HepG2 (cell line): ENCODE measurements at regions not wholly inside any gene's neighbourhood (a gene's known extent, or its start where the extent isn't known, plus 50 kb on each side); places are given as distances from the start of the nearest gene placed in this dataset.

Experiments
- ATAC-seq: fragments of 200-7000 bp; cut with Tn5 transposase; 3 replicates; pipeline ENCODE4 v1.9.1; 2020; ENCODE audit warnings: mild to moderate bottlenecking, moderate library complexity
- BruUV-seq: library from RNA; stranded (reverse); fragments of 400-500 nt; replicated peaks from 2 replicates; lab custom pipeline; 2021; lab: Mats Ljungman, UMichigan
- CTCF ChIA-PET: fragments of 300-600 bp; formaldehyde crosslinking; extraction: SDS; loops from one replicate; lab custom pipeline; 2021; ENCODE audit warnings: low total read pairs, inconsistent platforms, low intra/inter-chr PET ratio; lab: Yijun Ruan, JAX
- POLR2A ChIA-PET: fragments of 350-600 bp; sonication (Branson Sonifier 250); formaldehyde crosslinking; loops from one replicate; lab custom pipeline; 2020; ENCODE audit warnings: antibody characterized with exemption, inconsistent platforms; lab: Yijun Ruan, JAX
- DNase-seq: peaks from one replicate; pipeline ENCODE4 v3.0.0-alpha.2; 2015; ENCODE audit warnings: low spot score
- FAIRE-seq: peaks from 3 replicates; lab custom pipeline; 2011; peaks lifted over from hg19 to GRCh38; lab: Jason Lieb, UNC
- H2AFZ ChIP-seq: one replicate; pipeline ENCODE4 v1.6.1; 2011; ENCODE audit warnings: low read length, inconsistent platforms
- H3K27ac ChIP-seq: fragments of 300-600 bp; 3 replicates; pipeline ENCODE4 v1.8.0; 2011; ENCODE audit warnings: mixed run types, mild to moderate bottlenecking, mixed read lengths, low read length, inconsistent platforms; ENCODE audit not compliant: insufficient read depth; ENCODE audit errors: extremely low read length
- H3K27me3 ChIP-seq, 2 experiments: fragments of 200-600 bp in 1 of 2; 2 replicates in 1 of 2; 3 replicates in 1 of 2; pipeline versions ENCODE4 v1.6.0 to v1.8.0; 2011; ENCODE audit warnings: low read length in 2 of 2, mild to moderate bottlenecking in 2 of 2, moderate library complexity in 2 of 2, inconsistent platforms in 1 of 2; ENCODE audit not compliant: insufficient read depth in 2 of 2, control insufficient read depth in 1 of 2
- H3K36me3 ChIP-seq, 2 experiments: fragments of 200-600 bp in 1 of 2; replicated peaks in 1 of 2; 2 replicates in 1 of 2; 3 replicates in 1 of 2; pipeline versions ENCODE4 v1.5.1 to v1.8.0; 2011; ENCODE audit warnings: low read length in 2 of 2, inconsistent platforms in 1 of 2; ENCODE audit not compliant: insufficient read depth in 2 of 2, control insufficient read depth in 1 of 2
- H3K4me1 ChIP-seq: 2 replicates; pipeline ENCODE4 v1.5.1; 2012; ENCODE audit warnings: low read length, inconsistent platforms; ENCODE audit not compliant: insufficient read depth
- H3K4me2 ChIP-seq: 2 replicates; pipeline ENCODE4 v1.6.0; 2011; ENCODE audit warnings: low read depth, low read length, inconsistent platforms
- H3K4me3 ChIP-seq, 3 experiments: fragments of 200-600 bp in 1 of 3; sonication (generic), shearing (Covaris generic) in 1 of 3; replicated peaks in 1 of 3; 2 replicates each; pipeline ENCODE4 v1.5.1; 2011 to 2016; ENCODE audit warnings: low read length in 3 of 3, inconsistent platforms in 2 of 3, low read depth in 2 of 3, mild to moderate bottlenecking in 2 of 3, control low read depth in 1 of 3, mixed read lengths in 1 of 3; ENCODE audit not compliant: insufficient read depth in 1 of 3
- H3K79me2 ChIP-seq: one replicate; pipeline ENCODE4 v1.6.1; 2011; ENCODE audit warnings: low read length, inconsistent platforms; ENCODE audit not compliant: insufficient read depth
- H3K9ac ChIP-seq: 2 replicates; pipeline ENCODE4 v1.6.0; 2011; ENCODE audit warnings: mild to moderate bottlenecking, low read depth, low read length, inconsistent platforms; ENCODE audit not compliant: insufficient read depth
- H3K9me3 ChIP-seq: 2 replicates; pipeline ENCODE4 v1.5.1; 2012; ENCODE audit warnings: mild to moderate bottlenecking, low read length
- H4K20me1 ChIP-seq: 2 replicates; pipeline ENCODE4 v1.6.0; 2011; ENCODE audit warnings: inconsistent platforms, mild to moderate bottlenecking, low read length, moderate library complexity; ENCODE audit not compliant: insufficient read depth
- ARID5B ChIP-seq: IDR thresholded peaks from 2 replicates; pipeline ENCODE4 v1.4.0; 2020; ENCODE audit warnings: mild to moderate bottlenecking, missing genetic modification reagents
- ARNT2 ChIP-seq: sonication (generic); formaldehyde crosslinking; IDR thresholded peaks from 2 replicates; pipeline ENCODE4 v1.8.0; 2022; ENCODE audit warnings: mild to moderate bottlenecking, low read depth, missing genetic modification reagents, moderate library complexity
- CEBPG ChIP-seq: IDR thresholded peaks from 2 replicates; pipeline ENCODE4 v1.6.1; 2016
- HCFC1 ChIP-seq: fragments of 150-350 bp; IDR thresholded peaks from 2 replicates; pipeline ENCODE4 v1.6.1; 2014; ENCODE audit warnings: low read depth, low read length
- HNRNPK ChIP-seq: fragments of 200-400 bp; formaldehyde crosslinking; IDR thresholded peaks from 2 replicates; pipeline ENCODE4 v1.6.1; 2018; ENCODE audit warnings: low read length, low read depth, moderate library complexity, mild to moderate bottlenecking; ENCODE audit not compliant: poor library complexity, severe bottlenecking
- NFKBIZ ChIP-seq: IDR thresholded peaks from 2 replicates; pipeline ENCODE4 v1.6.1; 2018; ENCODE audit warnings: missing genetic modification reagents, missing compliant biosample characterization
- PRDM10 ChIP-seq: sonication (generic); formaldehyde crosslinking; IDR thresholded peaks from 2 replicates; pipeline ENCODE4 v1.4.0; 2020; ENCODE audit warnings: low read depth, missing genetic modification reagents
- RAD21 ChIP-seq: fragments of 450-650 bp; formaldehyde crosslinking; IDR thresholded peaks from 2 replicates; pipeline ENCODE4 v1.5.0; 2020; ENCODE audit warnings: mild to moderate bottlenecking
- SMC3 ChIP-seq: IDR thresholded peaks from 2 replicates; pipeline ENCODE4 v1.6.1; 2011; ENCODE audit warnings: low read length, improper control_type of control experiment
- WIZ ChIP-seq: sonication (generic); formaldehyde crosslinking; IDR thresholded peaks from 2 replicates; pipeline ENCODE4 v1.5.1; 2020; ENCODE audit warnings: mild to moderate bottlenecking, missing genetic modification reagents
- ZEB1 ChIP-seq: IDR thresholded peaks from 2 replicates; pipeline ENCODE4 v1.6.1; 2012; ENCODE audit warnings: mild to moderate bottlenecking, low read depth, inconsistent platforms; ENCODE audit not compliant: insufficient replicate concordance
- ZNF143 ChIP-seq: sonication (generic); formaldehyde crosslinking; IDR thresholded peaks from 2 replicates; pipeline ENCODE4 v1.4.0; 2020; ENCODE audit warnings: missing genetic modification reagents
- ZNF331 ChIP-seq: sonication (generic); formaldehyde crosslinking; IDR thresholded peaks from 2 replicates; pipeline ENCODE4 v1.4.0; 2020; ENCODE audit warnings: missing genetic modification reagents
- ZNF501 ChIP-seq: sonication (generic); formaldehyde crosslinking; IDR thresholded peaks from 2 replicates; pipeline ENCODE4 v1.5.1; 2020; ENCODE audit warnings: mild to moderate bottlenecking, moderate library complexity, missing genetic modification reagents
- ZNF570 ChIP-seq: sonication (generic); formaldehyde crosslinking; IDR thresholded peaks from 2 replicates; pipeline ENCODE4 v1.4.0; 2020; ENCODE audit warnings: mild to moderate bottlenecking, missing genetic modification reagents, borderline replicate concordance
- ZNF749 ChIP-seq: sonication (generic); formaldehyde crosslinking; IDR thresholded peaks from 2 replicates; pipeline ENCODE4 v1.8.0; 2022; ENCODE audit warnings: mild to moderate bottlenecking, missing genetic modification reagents, moderate library complexity, borderline replicate concordance
- WGBS: methylation state at CpG from one replicate; pipeline ENCODE4 v1.1.6; 2017; ENCODE audit warnings: low lambda C conversion rate; 5-methylcytosine and 5-hydroxymethylcytosine counted together
- in situ Hi-C: cut with HindIII; loops from 2 replicates; pipeline ENCODE4 v1.10.0; 2017; ENCODE audit warnings: low pct_unique_long_range_greater_than_20kb; ENCODE audit not compliant: extremely low pct_ligation_motif_present
- intact Hi-C: fragments of 100-400 bp; cut with micrococcal nuclease; formaldehyde crosslinking; loops from one replicate; pipeline ENCODE4 v1.10.0; 2022; ENCODE audit not compliant: unreplicated experiment

- TF ChIP-seq PRDM10 (CRISPR knock-in tag) (no peak), NFKBIZ (CRISPR knock-in tag) (no peak)
Measured at GRCh38 chr17:56710986-56711385, 117.5 kb downstream of the NOG start (continued).

GRCh38 chr17:56715613-56716357 lies 117.9 kb downstream of the C17orf67 start:
- no TSS peak for BruUV-seq
- intact Hi-C loops: loop anchor here (1.0 kb wide), 1 partner anchor 123 kb away; no protein-coding TSS in a partner anchor
- Histone ChIP-seq H3K4me3 (no peak overlapping the region), H3K4me1 (no peaks in the 10 kb centered on the region), H2AFZ (no peak overlapping the region), H4K20me1 (no peaks in the 10 kb centered on the region), H3K27ac (no peak overlapping the region), H3K9ac (no peak overlapping the region), H3K36me3 (no peaks in the 10 kb centered on the region), H3K4me2 (no peak overlapping the region), H3K9me3 (no peaks in the 10 kb centered on the region), H3K27me3 (peaks cover 0 to 37% of the 10 kb centered on the region in 2 experiments; a peak in 4 of 5 replicates), H3K79me2 (no peaks in the 10 kb centered on the region)
- peak; percentile 65 for DNase-seq
- in situ Hi-C loops: loop anchor here (5.0 kb wide), 1 partner anchor 133 kb away; no protein-coding TSS in a partner anchor
- CTCF ChIA-PET: interaction anchor here (0.8 to 2.3 kb wide), 5 partner anchors 122 to 1189 kb away, joined by 3 to 31 read pairs (median 4); partner anchors contain the start of gene NOG
- peak; percentile 97 for ATAC-seq
- POLR2A ChIA-PET: no interaction called here
- WGBS: 5% methylated on average over 8 of the region's 8 CpGs
- peak; percentile 99 for FAIRE-seq
- TF ChIP-seq HCFC1 (no peak), ZNF749 (no peak), ARNT2 (peak; percentile 53; the same call in 1 of the 2 replicates), ARID5B (CRISPR knock-in tag) (no peak), ZNF570 (CRISPR knock-in tag) (no peak), ZEB1 (no peak), ZNF331 (0 out of 2 replicates have a peak, but pooled peaks have one; percentile 26), WIZ (CRISPR knock-in tag) (no peak), ZNF143 (CRISPR knock-in tag) (no peak), RAD21 (peak; percentile 78), CEBPG (CRISPR knock-in tag) (0 out of 2 replicates have a peak, but pooled peaks have one; percentile 15), ZNF501 (CRISPR knock-in tag) (peak; percentile 50; the same call in 1 of the 2 replicates), HNRNPK (no peak), SMC3 (peak; percentile 87)
